G401 (cell line): ENCODE measurements at regions not wholly inside any gene's neighbourhood (a gene's known extent, or its start where the extent isn't known, plus 50 kb on each side); places are given as distances from the start of the nearest gene placed in this dataset.

Experiments used
- DNase-seq: peaks from one replicate; pipeline ENCODE4 v3.0.0-alpha.2; 2015; ENCODE audit warnings: low spot score
- in situ Hi-C: cut with HindIII; loops from 2 replicates; pipeline ENCODE4 v1.10.0; 2016; ENCODE audit warnings: low sequenced_read_pairs, mixed read lengths

DNA sequence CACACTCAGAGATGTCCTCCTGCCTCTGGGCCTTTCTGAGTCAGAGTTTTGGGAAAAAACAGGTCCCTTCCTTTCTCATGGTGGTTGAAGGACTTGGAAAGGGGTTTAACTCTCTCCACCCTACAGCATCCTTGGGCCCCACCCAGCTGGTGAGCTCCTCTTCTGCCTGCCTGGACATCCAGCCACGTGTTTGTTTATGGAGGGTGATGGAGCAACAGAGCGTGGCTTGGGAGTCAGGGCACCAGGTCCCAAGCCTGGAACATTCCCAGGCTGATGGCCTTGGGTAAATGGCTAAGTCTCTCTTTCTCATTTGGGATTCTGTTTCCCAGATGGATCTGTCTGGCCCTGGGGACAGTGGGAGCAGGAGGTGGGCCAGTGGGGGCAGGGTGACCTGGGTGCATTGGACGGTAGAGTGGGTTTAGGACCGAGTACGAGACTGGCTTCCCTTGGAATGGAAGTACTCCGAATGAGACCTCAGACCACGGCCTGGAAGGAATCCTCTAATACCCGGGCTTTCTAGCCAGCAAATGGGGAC, 141.1 kb upstream of the IRX2 start:
- in situ Hi-C loops = no loop called here
- no peak for DNase-seq

DNA sequence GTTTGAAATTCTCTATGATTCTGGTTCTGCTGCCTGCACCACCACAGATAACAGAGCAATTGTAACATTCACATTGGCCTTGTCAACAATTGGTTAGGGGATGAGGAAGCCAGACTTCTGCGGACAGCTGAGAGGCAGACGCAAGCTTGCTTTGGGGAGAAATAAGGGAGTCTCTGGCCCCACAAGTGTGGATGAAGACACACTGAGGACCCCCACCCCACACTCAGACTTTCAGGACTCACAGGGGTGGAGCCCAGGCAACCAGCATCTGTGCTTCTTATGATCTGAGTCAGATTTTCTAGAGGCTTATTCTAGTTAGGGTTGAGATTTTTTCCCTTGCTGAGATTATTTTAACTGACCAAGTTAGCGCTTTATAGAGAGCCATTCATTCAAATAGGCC, 140.3 kb upstream of the IRX2 start:
- in situ Hi-C loops = no loop called here
- no peak for DNase-seq

DNA sequence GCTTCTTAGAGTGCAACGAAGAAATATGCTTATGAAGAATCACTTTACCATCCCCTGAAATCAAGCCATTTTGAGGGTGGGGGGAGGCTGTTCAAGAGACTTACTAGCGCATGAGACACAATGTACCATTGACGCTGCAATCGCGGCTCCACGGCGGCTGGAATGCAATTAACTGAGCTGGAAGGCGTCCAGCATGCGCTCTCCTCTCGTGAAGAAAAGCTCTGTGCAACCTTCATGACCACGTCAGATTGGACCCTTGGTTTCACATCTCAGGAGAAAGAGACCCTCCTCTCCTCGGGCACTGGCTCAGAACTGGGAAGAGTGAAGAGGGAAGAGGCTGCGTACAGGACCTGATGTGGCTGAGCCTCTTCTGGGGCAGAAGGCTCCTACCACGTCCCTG, 138.5 kb upstream of the IRX2 start:
- no peak for DNase-seq
- in situ Hi-C loops = no loop called here

DNA sequence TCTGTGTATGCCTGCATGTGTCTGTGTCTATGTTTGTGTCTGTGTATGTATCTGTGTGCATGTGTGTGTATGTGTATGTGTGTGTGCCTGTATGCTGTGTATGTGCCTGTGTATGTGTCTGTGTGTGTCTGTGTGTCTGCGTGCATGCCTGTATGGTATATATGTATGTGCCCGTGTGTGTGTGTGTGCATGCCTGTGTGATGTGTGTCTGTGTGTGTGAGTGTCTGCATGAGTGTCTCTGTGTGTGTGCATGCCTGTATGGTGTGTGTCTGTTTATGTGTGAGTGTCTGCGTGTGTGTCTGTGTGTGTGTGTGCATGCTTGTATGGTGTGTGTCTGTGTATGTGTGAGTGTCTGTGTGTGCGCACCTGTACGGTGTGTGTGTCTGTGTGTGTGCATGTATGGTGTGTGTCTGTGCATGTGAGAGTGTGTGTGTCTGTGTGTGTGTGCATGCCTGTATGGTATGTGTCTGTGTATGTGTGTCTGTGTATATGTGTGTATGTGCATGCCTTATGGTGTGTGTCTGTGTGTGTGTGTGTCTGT, 137.1 kb upstream of the IRX2 start:
- in situ Hi-C loops = no loop called here

DNA sequence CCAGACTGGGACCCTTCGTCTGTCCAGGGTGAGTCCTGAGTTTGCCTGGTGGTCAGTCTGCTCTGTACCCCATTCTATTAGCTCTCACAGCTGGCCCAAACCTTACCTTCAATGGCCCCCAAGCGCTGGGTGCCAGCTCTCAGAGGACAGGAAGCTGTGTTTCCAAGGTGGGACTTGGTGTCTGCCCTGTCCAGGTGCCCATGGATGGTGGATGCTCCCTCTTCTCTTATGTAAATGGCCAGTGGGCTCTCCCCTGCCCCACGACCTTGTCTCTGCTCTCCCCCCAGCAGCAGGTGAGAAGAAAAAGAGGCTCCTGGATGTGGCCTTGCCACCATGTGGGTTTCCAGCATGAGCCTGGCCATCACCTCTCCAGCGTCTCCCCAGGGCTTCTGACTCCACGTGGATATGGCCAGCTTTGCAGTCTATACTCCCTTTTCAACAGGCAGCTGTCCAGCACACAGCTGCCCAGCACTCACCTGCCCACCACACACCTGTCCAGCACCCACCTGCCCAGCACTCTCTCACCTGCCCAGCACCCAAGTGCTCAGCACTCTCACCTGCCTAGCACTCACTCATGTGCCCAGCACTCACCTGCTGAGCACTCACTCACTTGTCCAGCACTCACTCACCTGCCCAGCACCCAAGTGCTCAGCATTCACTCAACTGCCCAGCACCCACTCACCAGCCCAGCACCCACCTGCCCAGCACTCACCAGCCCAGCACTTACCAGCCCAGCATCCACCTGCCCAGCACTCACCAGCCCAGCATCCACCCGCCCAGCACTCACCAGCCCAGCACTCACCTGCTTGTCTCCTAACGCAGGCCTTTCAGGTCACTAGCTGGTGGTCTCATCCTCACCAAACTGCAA, 136.2 kb upstream of the IRX2 start:
- in situ Hi-C loops = no loop called here
- DNase-seq = no peak

More for the DNA sequence above, 137.1 kb upstream of the IRX2 start:
- no peak for DNase-seq

- in situ Hi-C loops = no loop called here
- DNase-seq = no peak
Observed at GRCh38 chr5:2886531-2886930, 135.1 kb upstream of the IRX2 start.

- in situ Hi-C loops = no loop called here
- DNase-seq = no peak
Observed at GRCh38 chr5:2883771-2884170, 132.3 kb upstream of the IRX2 start.

- no peak for DNase-seq
- in situ Hi-C loops = no loop called here
Observed at GRCh38 chr5:2879701-2880100, 128.2 kb upstream of the IRX2 start.

- in situ Hi-C loops = no loop called here
- DNase-seq = peak; percentile 40
Observed at GRCh38 chr5:2877522-2877921, 126.0 kb upstream of the IRX2 start.

GRCh38 chr5:2876183-2876582, 124.7 kb upstream of the IRX2 start:
- no peak for DNase-seq
- in situ Hi-C loops = no loop called here

DNA sequence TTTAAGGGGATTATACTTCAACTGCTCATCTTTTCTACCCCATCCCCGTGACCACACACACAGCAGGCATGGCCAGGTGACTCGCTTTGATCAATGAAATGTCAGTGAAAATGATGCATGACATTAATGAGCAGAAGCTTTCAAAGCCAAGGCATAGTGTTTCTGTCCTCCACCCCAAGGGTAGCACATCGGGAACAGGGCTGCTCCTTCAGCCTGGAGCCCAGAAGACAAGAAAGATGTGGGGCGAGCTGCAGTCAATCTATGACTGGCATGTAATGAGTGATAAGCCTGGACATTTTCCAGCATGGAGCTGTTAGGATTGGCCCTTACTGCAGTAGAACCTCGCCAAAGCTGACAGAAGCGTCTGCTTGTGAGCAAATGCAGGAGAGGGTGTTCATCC, 122.6 kb upstream of the IRX2 start:
- in situ Hi-C loops = no loop called here
- DNase-seq = no peak

DNA sequence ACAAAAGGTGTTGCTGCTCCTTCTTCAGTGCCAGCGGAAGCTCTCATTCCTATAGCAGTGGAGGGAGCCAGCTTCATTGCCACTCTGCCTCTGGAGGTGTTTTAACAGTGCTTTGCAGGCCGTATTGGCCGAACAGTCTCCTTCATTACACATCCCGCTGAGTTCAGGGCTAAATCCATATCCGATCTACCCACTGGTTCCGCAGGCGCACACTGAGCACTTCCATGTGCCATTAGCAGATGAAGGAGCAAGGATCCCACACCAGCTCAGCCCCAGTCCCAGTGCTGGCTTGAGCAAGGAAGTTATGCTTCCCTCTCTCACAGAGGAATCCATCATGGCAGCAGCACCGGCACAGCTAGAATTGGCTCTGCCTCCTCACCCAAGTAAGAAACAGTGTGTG, 121.2 kb upstream of the IRX2 start:
- no peak for DNase-seq
- in situ Hi-C loops = no loop called here

- no peak for DNase-seq
- in situ Hi-C loops = no loop called here
Observed at GRCh38 chr5:2871282-2871681, 119.8 kb upstream of the IRX2 start.

- in situ Hi-C loops = no loop called here
- DNase-seq = no peak
Observed at GRCh38 chr5:2869471-2869870, 118.0 kb upstream of the IRX2 start.

GRCh38 chr5:2867373-2867933, 116.0 kb upstream of the IRX2 start:
- in situ Hi-C loops = no loop called here
- DNase-seq = no peak

GRCh38 chr5:2866662-2867372, 115.3 kb upstream of the IRX2 start:
- in situ Hi-C loops = no loop called here

GRCh38 chr5:2865856-2866255, 114.4 kb upstream of the IRX2 start:
- in situ Hi-C loops = no loop called here
- DNase-seq = no peak

More at GRCh38 chr5:2866662-2867372, 115.3 kb upstream of the IRX2 start:
- peak; percentile 13 for DNase-seq

DNA sequence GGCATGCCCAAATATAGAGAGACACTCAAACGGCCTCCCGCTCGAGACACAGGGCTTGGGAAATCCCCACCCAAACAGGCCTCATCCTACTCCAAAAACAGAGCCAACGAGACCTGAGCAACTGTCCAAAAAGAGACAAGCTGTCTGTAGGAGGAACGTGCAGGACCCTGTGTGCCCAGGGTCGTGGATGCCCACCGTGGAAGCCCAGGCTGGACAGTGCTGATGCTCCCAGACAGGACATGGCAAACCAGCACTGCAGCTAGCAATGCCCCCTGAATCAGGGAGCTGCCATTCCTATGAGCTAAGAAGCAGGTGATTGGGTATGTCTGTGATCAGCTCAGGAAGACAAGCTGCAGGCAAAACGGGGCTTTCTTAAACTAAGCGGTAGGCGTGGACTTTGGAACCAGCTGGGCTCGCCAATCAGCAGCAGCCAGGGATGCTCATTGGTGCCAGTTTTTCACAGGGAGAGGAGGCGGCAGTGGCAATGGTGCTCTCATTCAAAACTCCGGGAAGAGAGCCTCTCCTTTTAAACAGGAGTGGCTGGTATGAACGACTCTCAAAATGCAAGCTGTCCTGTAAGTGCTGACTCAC, 113.1 kb upstream of the IRX2 start:
- in situ Hi-C loops = no loop called here
- DNase-seq = no peak

GRCh38 chr5:2863675-2864433, 112.4 kb upstream of the IRX2 start:
- no peak for DNase-seq
- in situ Hi-C loops = no loop called here
